K562 (cell line): ENCODE measurements at regions not wholly inside any gene's neighbourhood (a gene's known extent, or its start where the extent isn't known, plus 50 kb on each side); places are given as distances from the start of the nearest gene placed in this dataset.

Experiments used
- ATF3 ChIP-seq, 2 experiments: fragments of 450-650 bp in 1 of 2; sonication (generic) in 1 of 2; formaldehyde crosslinking in 1 of 2; IDR thresholded peaks in 1 of 2; conservative IDR thresholded peaks in 1 of 2; 2 replicates each; pipeline versions ENCODE4 v1.6.1 to v1.8.1; 2016 to 2023; ENCODE audit warnings: mild to moderate bottlenecking in 2 of 2, moderate library complexity in 2 of 2, inconsistent platforms in 1 of 2, missing genetic modification reagents in 1 of 2
- EP300 ChIP-seq: IDR thresholded peaks from 2 replicates; pipeline ENCODE4 v1.6.1; 2012; ENCODE audit warnings: low read length, improper control_type of control experiment
- ETV6 ChIP-seq, 3 experiments: fragments of 150-350 bp in 1 of 3; sonication (generic) in 1 of 3; formaldehyde crosslinking in 1 of 3; IDR thresholded peaks; 2 replicates each; pipeline versions ENCODE4 v1.6.1 to v1.8.0; 2014 to 2022; ENCODE audit warnings: borderline replicate concordance in 2 of 3, low read depth in 2 of 3, antibody characterized with exemption in 1 of 3, low read length in 1 of 3, mild to moderate bottlenecking in 1 of 3, missing genetic modification reagents in 1 of 3
- FOS ChIP-seq: IDR thresholded peaks from 3 replicates; pipeline ENCODE4 v1.6.1; 2011; ENCODE audit not compliant: insufficient read length; ENCODE audit errors: extremely low read depth
- GABPB1 ChIP-seq: sonication (generic); formaldehyde crosslinking; IDR thresholded peaks from 2 replicates; pipeline ENCODE4 v1.8.0; 2022; ENCODE audit warnings: mild to moderate bottlenecking, missing genetic modification reagents
- IRF1 ChIP-seq: sonication (generic); formaldehyde crosslinking; IDR thresholded peaks from 2 replicates; pipeline ENCODE4 v1.8.0; 2022; ENCODE audit warnings: missing genetic modification reagents, mild to moderate bottlenecking, borderline replicate concordance
- LARP7 ChIP-seq: fragments of 450-650 bp; IDR thresholded peaks from 2 replicates; pipeline ENCODE4 v1.6.1; 2016
- MIER1 ChIP-seq: fragments of 450-650 bp; IDR thresholded peaks from 2 replicates; pipeline ENCODE4 v1.6.1; 2016; ENCODE audit warnings: antibody characterized with exemption, mild to moderate bottlenecking, low read depth
- ZBTB43 ChIP-seq: sonication (generic); formaldehyde crosslinking; IDR thresholded peaks from 2 replicates; pipeline ENCODE4 v1.8.0; 2023; ENCODE audit warnings: mild to moderate bottlenecking, missing genetic modification reagents
- ZC3H4 ChIP-seq: sonication (generic); formaldehyde crosslinking; IDR thresholded peaks from 2 replicates; pipeline ENCODE4 v1.9.0; 2021; ENCODE audit warnings: missing genetic modification reagents, borderline replicate concordance
- ZNF586 ChIP-seq: fragments of 450-650 bp; formaldehyde crosslinking; conservative IDR thresholded peaks from 2 replicates; pipeline ENCODE4 v1.4.0; 2020; ENCODE audit warnings: mild to moderate bottlenecking, moderate library complexity

GRCh38 chr2:242098034-242098433 lies 228.5 kb downstream of the RTP5 start:
- TF ChIP-seq FOS, result no peak
- no peak for TF ChIP-seq ZNF586 (CRISPR knock-in tag)
- no peak for TF ChIP-seq GABPB1
- no peak for TF ChIP-seq IRF1 (CRISPR knock-in tag)
- no peak for TF ChIP-seq ATF3 (IDR thresholded peaks at IDR 0.05)
- no peak for TF ChIP-seq ATF3 (CRISPR knock-in tag; conservative IDR thresholded peaks at IDR 0.05)
- TF ChIP-seq LARP7, result no peak
- TF ChIP-seq EP300, result no peak
- no peak for TF ChIP-seq ZC3H4 (CRISPR knock-in tag)
- no peak for TF ChIP-seq ETV6 (IDR thresholded peaks at IDR 0.05; ENCODE audit: borderline replicate concordance in 1 of 2, low read depth in 2 of 2, low read length in 1 of 2)
- no peak for TF ChIP-seq ETV6 (CRISPR knock-in tag; IDR thresholded peaks at IDR 0.05; ENCODE audit: borderline replicate concordance)
- no peak for TF ChIP-seq ZBTB43 (CRISPR knock-in tag)
- no peak for TF ChIP-seq MIER1
